ENCODE measurements at regions not wholly inside any gene's neighbourhood (a gene's known extent, or its start where the extent isn't known, plus 50 kb on each side); places are given as distances from the start of the nearest gene placed in this dataset.

DNA sequence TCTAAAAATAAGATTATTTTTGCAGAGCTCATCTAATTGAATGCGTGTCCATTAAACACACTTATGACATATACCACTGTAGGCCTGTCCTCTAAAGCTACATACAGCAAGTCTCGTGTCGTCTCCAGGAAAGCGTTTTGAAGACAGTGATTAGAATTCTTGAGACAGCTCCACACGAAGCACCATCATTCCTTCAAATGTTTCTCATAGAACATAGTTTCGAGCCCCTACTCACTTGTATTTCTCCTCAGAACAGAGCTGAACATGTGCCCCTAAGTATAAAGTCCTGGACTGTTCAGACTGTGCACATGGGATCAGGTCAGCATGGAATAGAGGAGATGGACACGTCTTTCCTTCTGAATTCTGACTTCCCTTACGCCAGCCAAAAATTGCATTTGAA is 64.5 kb upstream of the HMGA2 start:
- FAIRE-seq: no peak
- DNase-seq (ENCODE audit: low spot score): no peak

- no peak for DNase-seq (ENCODE audit: low spot score)
These were observed 63.0 kb upstream of the HMGA2 start for GRCh38 chr12:65761301-65761700.

GRCh38 chr12:65764325-65764724 is 60.0 kb upstream of the HMGA2 start:
- DNase-seq (ENCODE audit: low spot score) (no peak), FAIRE-seq (no peak)

More at GRCh38 chr12:65761301-65761700, 63.0 kb upstream of the HMGA2 start:
- FAIRE-seq: no peak

- no peak for FAIRE-seq
These were observed 58.9 kb upstream of the HMGA2 start for GRCh38 chr12:65765436-65765813.

DNA sequence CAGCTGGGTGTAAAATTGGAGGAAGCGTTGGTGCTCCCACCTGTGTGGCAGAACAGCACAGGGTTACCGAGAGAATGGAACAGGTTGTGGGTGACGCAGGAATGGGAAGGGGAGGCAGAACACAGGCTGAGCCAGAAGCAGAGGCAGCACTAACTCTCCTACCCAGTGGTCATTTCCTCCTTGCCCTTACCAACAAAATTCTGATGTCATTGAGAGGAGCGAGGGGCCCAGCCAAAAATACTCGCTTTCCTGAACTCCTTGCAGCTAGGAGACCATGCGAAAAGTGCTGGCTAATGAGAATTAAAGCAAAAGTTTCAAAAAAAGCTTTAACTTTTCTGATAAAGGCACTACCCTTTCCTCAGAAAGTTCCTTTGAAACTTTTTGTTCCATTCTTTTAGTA is 54.4 kb upstream of the HMGA2 start:
- FAIRE-seq (no peak), DNase-seq (ENCODE audit: low spot score) (no peak)

More at GRCh38 chr12:65765436-65765813, 58.9 kb upstream of the HMGA2 start:
- DNase-seq (ENCODE audit: low spot score): no peak

Measured in RCC 7860 (cell line).